ENCODE measurements at regions not wholly inside any gene's neighbourhood (a gene's known extent, or its start where the extent isn't known, plus 50 kb on each side); places are given as distances from the start of the nearest gene placed in this dataset.

DNA sequence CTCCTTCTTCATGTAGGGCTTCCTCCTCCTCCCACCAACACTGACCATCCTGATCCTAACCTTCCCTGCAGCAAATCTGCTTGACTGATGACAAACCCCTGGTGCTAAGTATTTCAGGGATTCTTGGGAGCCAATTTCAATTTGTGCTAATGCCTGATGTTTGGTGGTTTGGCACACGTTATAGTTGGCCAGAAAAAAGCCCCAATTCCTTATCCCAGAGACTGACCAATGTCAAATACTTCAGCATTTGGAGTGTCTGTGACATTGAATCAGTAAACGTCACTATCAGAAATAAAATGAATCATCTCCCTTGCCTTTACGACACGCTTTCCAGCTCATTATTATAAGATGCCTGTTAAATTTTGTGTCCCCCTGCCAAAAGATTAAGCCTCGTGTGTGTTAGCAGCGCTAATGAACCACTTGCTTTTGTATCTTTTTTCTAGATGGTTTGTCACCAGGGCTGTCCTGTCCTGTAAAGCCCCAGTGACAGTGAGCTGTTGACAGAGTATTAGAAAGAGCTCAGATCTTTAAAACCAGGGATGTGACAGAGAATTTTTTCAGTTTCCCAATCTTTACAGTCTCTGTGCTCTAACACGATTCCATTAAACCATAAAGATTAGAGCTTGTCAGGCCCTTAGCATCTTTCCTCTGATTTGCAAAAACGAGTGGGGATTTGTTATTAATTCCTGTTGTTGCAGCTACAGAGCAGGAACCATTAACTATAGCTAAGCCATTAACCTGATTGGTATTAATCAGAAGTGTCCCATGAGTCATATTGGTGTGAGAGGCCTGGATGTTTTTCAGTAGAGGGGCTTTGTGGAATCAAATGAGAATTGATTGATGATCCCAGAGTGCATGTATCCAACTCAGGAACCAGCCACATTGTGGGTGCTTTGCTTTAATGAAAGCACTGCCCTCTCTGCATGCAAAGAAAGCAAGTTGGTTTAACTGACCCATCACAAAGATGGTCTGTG is 665.1 kb upstream of the PLXNA2 start:
- Histone ChIP-seq H3K4me1 (ENCODE audit: control insufficient read depth in 2 of 2, insufficient read depth in 2 of 2, low read length in 1 of 2) (no peaks in the 10 kb centered on the region), H3K4me3 (ENCODE audit: low read depth in 1 of 2, low read length in 2 of 2) (no peak overlapping the region), H3K27me3 (ENCODE audit: control insufficient read depth in 1 of 2, insufficient read depth in 2 of 2, low read length in 2 of 2) (peaks cover 0 to 5% of the 10 kb centered on the region in 2 donors), H3K9me3 (ENCODE audit: control insufficient read depth in 2 of 2, insufficient read depth in 1 of 2, low read depth in 1 of 2, low read length in 1 of 2) (no peaks in the 10 kb centered on the region), H3K27ac (ENCODE audit: low read depth in 2 of 2, low read length in 1 of 2) (no peak overlapping the region), H3K36me3 (ENCODE audit: control insufficient read depth in 2 of 2, insufficient read depth in 2 of 2, low read length in 1 of 2) (no peaks in the 10 kb centered on the region)
- 56 to 62% methylated on average over 8 of the region's 8 CpGs for WGBS, 2 donors

GRCh38 chr1:208910161-208910560 is 666.0 kb upstream of the PLXNA2 start:
- Histone ChIP-seq H3K27me3 (ENCODE audit: control insufficient read depth in 1 of 2, insufficient read depth in 2 of 2, low read length in 2 of 2) (peaks cover 0 to 5% of the 10 kb centered on the region in 2 donors), H3K4me1 (ENCODE audit: control insufficient read depth in 2 of 2, insufficient read depth in 2 of 2, low read length in 1 of 2) (no peaks in the 10 kb centered on the region), H3K36me3 (ENCODE audit: control insufficient read depth in 2 of 2, insufficient read depth in 2 of 2, low read length in 1 of 2) (no peaks in the 10 kb centered on the region), H3K4me3 (ENCODE audit: low read depth in 1 of 2, low read length in 2 of 2) (no peak overlapping the region), H3K9me3 (ENCODE audit: control insufficient read depth in 2 of 2, insufficient read depth in 1 of 2, low read depth in 1 of 2, low read length in 1 of 2) (no peaks in the 10 kb centered on the region), H3K27ac (ENCODE audit: low read depth in 2 of 2, low read length in 1 of 2) (no peak overlapping the region)

- Histone ChIP-seq H3K27me3 (ENCODE audit: control insufficient read depth in 1 of 2, insufficient read depth in 2 of 2, low read length in 2 of 2) (no peaks in the 10 kb centered on the region), H3K36me3 (ENCODE audit: control insufficient read depth in 2 of 2, insufficient read depth in 2 of 2, low read length in 1 of 2) (no peaks in the 10 kb centered on the region), H3K4me3 (ENCODE audit: low read depth in 1 of 2, low read length in 2 of 2) (no peak overlapping the region), H3K4me1 (ENCODE audit: control insufficient read depth in 2 of 2, insufficient read depth in 2 of 2, low read length in 1 of 2) (no peaks in the 10 kb centered on the region), H3K9me3 (ENCODE audit: control insufficient read depth in 2 of 2, insufficient read depth in 1 of 2, low read depth in 1 of 2, low read length in 1 of 2) (no peaks in the 10 kb centered on the region), H3K27ac (ENCODE audit: low read depth in 2 of 2, low read length in 1 of 2) (no peak overlapping the region)
- WGBS, 2 donors, result 47 to 52% methylated on average over 5 of the region's 5 CpGs
These were observed 666.2 kb upstream of the CAMK1G start for GRCh38 chr1:208917281-208917680.

GRCh38 chr1:208917723-208918122 is 665.8 kb upstream of the CAMK1G start:
- H3K9me3 ChIP-seq (ENCODE audit: control insufficient read depth in 2 of 2, insufficient read depth in 1 of 2, low read depth in 1 of 2, low read length in 1 of 2), result no peaks in the 10 kb centered on the region
- H3K27ac ChIP-seq (ENCODE audit: low read depth in 2 of 2, low read length in 1 of 2), result no peak overlapping the region
- 43 to 53% methylated on average over 3 of the region's 3 CpGs for WGBS, 2 donors
- H3K4me3 ChIP-seq (ENCODE audit: low read depth in 1 of 2, low read length in 2 of 2), result no peak overlapping the region
- H3K27me3 ChIP-seq (ENCODE audit: control insufficient read depth in 1 of 2, insufficient read depth in 2 of 2, low read length in 2 of 2), result no peaks in the 10 kb centered on the region
- no peaks in the 10 kb centered on the region for H3K36me3 ChIP-seq (ENCODE audit: control insufficient read depth in 2 of 2, insufficient read depth in 2 of 2, low read length in 1 of 2)
- H3K4me1 ChIP-seq (ENCODE audit: control insufficient read depth in 2 of 2, insufficient read depth in 2 of 2, low read length in 1 of 2), result no peaks in the 10 kb centered on the region

- no peaks in the 10 kb centered on the region for H3K4me1 ChIP-seq (ENCODE audit: control insufficient read depth in 2 of 2, insufficient read depth in 2 of 2, low read length in 1 of 2)
- no peaks in the 10 kb centered on the region for H3K36me3 ChIP-seq (ENCODE audit: control insufficient read depth in 2 of 2, insufficient read depth in 2 of 2, low read length in 1 of 2)
- H3K27ac ChIP-seq (ENCODE audit: low read depth in 2 of 2, low read length in 1 of 2), result no peak overlapping the region
- no peak overlapping the region for H3K4me3 ChIP-seq (ENCODE audit: low read depth in 1 of 2, low read length in 2 of 2)
- no peaks in the 10 kb centered on the region for H3K27me3 ChIP-seq (ENCODE audit: control insufficient read depth in 1 of 2, insufficient read depth in 2 of 2, low read length in 2 of 2)
- no peaks in the 10 kb centered on the region for H3K9me3 ChIP-seq (ENCODE audit: control insufficient read depth in 2 of 2, insufficient read depth in 1 of 2, low read depth in 1 of 2, low read length in 1 of 2)
These were observed 665.4 kb upstream of the CAMK1G start for GRCh38 chr1:208918160-208918559.

GRCh38 chr1:208919371-208919770 is 664.1 kb upstream of the CAMK1G start:
- WGBS, 2 donors, result 64 to 66% methylated on average over 2 of the region's 2 CpGs
- Histone ChIP-seq H3K36me3 (ENCODE audit: control insufficient read depth in 2 of 2, insufficient read depth in 2 of 2, low read length in 1 of 2) (no peaks in the 10 kb centered on the region), H3K27me3 (ENCODE audit: control insufficient read depth in 1 of 2, insufficient read depth in 2 of 2, low read length in 2 of 2) (no peaks in the 10 kb centered on the region), H3K4me3 (ENCODE audit: low read depth in 1 of 2, low read length in 2 of 2) (no peak overlapping the region), H3K27ac (ENCODE audit: low read depth in 2 of 2, low read length in 1 of 2) (no peak overlapping the region), H3K4me1 (ENCODE audit: control insufficient read depth in 2 of 2, insufficient read depth in 2 of 2, low read length in 1 of 2) (no peaks in the 10 kb centered on the region), H3K9me3 (ENCODE audit: control insufficient read depth in 2 of 2, insufficient read depth in 1 of 2, low read depth in 1 of 2, low read length in 1 of 2) (no peaks in the 10 kb centered on the region)

DNA sequence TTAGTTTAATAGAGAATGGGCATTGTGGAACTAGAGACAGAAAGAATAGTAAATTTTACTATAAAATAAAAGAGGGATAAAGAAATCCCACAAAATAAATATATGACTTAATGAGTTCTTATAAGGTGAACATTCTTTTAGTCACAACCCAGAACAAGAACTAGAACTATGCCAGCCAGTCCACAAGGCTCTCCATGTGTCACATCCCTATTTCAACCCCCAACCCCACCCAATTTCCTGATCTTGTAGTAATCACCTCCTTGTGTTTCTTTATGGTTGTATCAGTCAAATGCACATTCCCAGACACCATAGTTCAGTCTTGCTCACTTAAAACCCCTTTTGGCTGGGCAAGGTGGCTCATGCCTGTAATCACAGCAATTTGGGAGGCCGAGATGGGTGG is 662.3 kb upstream of the CAMK1G start:
- no peaks in the 10 kb centered on the region for H3K4me1 ChIP-seq (ENCODE audit: control insufficient read depth in 2 of 2, insufficient read depth in 2 of 2, low read length in 1 of 2)
- no peak overlapping the region for H3K4me3 ChIP-seq (ENCODE audit: low read depth in 1 of 2, low read length in 2 of 2)
- H3K36me3 ChIP-seq (ENCODE audit: control insufficient read depth in 2 of 2, insufficient read depth in 2 of 2, low read length in 1 of 2), result no peaks in the 10 kb centered on the region
- no peaks in the 10 kb centered on the region for H3K27me3 ChIP-seq (ENCODE audit: control insufficient read depth in 1 of 2, insufficient read depth in 2 of 2, low read length in 2 of 2)
- 83 to 84% methylated on average over 1 of the region's 1 CpG for WGBS, 2 donors
- no peak overlapping the region for H3K27ac ChIP-seq (ENCODE audit: low read depth in 2 of 2, low read length in 1 of 2)
- no peaks in the 10 kb centered on the region for H3K9me3 ChIP-seq (ENCODE audit: control insufficient read depth in 2 of 2, insufficient read depth in 1 of 2, low read depth in 1 of 2, low read length in 1 of 2)

DNA sequence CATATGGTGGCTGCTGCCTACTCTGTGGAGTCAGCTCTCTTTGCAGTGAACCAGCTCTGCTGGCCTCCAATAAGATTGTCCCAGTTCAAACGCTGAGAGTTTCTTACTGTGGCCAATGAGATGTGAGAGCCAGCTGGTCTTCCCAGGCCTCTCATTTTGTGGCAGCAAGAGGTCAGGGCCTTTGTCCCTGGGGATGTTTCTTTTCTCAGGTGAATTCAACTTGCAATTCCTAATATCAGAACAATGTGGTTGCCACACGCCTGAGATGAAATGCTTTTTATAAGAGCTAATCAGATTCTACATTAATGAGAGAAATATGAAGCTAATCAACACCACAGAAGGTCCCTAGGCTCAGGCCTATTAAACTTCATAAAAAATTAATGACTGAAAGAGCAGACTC is 660.1 kb upstream of the CAMK1G start:
- no peaks in the 10 kb centered on the region for H3K27me3 ChIP-seq (ENCODE audit: control insufficient read depth in 1 of 2, insufficient read depth in 2 of 2, low read length in 2 of 2)
- no peaks in the 10 kb centered on the region for H3K9me3 ChIP-seq (ENCODE audit: control insufficient read depth in 2 of 2, insufficient read depth in 1 of 2, low read depth in 1 of 2, low read length in 1 of 2)
- no peaks in the 10 kb centered on the region for H3K36me3 ChIP-seq (ENCODE audit: control insufficient read depth in 2 of 2, insufficient read depth in 2 of 2, low read length in 1 of 2)
- H3K4me1 ChIP-seq (ENCODE audit: control insufficient read depth in 2 of 2, insufficient read depth in 2 of 2, low read length in 1 of 2), result no peaks in the 10 kb centered on the region
- H3K27ac ChIP-seq (ENCODE audit: low read depth in 2 of 2, low read length in 1 of 2), result no peak overlapping the region
- 84 to 86% methylated on average over 2 of the region's 2 CpGs for WGBS, 2 donors
- H3K4me3 ChIP-seq (ENCODE audit: low read depth in 1 of 2, low read length in 2 of 2), result no peak overlapping the region

- no peaks in the 10 kb centered on the region for H3K4me1 ChIP-seq (ENCODE audit: control insufficient read depth in 2 of 2, insufficient read depth in 2 of 2, low read length in 1 of 2)
- H3K9me3 ChIP-seq (ENCODE audit: control insufficient read depth in 2 of 2, insufficient read depth in 1 of 2, low read depth in 1 of 2, low read length in 1 of 2), result no peaks in the 10 kb centered on the region
- H3K36me3 ChIP-seq (ENCODE audit: control insufficient read depth in 2 of 2, insufficient read depth in 2 of 2, low read length in 1 of 2), result no peaks in the 10 kb centered on the region
- no peak overlapping the region for H3K4me3 ChIP-seq (ENCODE audit: low read depth in 1 of 2, low read length in 2 of 2)
- H3K27me3 ChIP-seq (ENCODE audit: control insufficient read depth in 1 of 2, insufficient read depth in 2 of 2, low read length in 2 of 2), result no peaks in the 10 kb centered on the region
- WGBS, 2 donors, result 57 to 61% methylated on average over 6 of the region's 6 CpGs
- no peak overlapping the region for H3K27ac ChIP-seq (ENCODE audit: low read depth in 2 of 2, low read length in 1 of 2)
These were observed 659.4 kb upstream of the CAMK1G start for GRCh38 chr1:208923946-208924720.

Measured in esophagus (tissue), 2 donors.